NK-92 treated with Interleukin-12 subunit alpha and Interleukin-12 subunit beta, amount 100 ng/mL, for 24 hours (cell line): ENCODE measurements at regions not wholly inside any gene's neighbourhood (a gene's known extent, or its start where the extent isn't known, plus 50 kb on each side); places are given as distances from the start of the nearest gene placed in this dataset.
"Not testable (repeated sequence)": the region's sequence is repeated elsewhere in the genome, so short reads cannot be mapped to it uniquely, and the experiment has no call there.

Experiments
- DNase-seq: peaks from one replicate; lab custom pipeline; 2025; lab: John Stamatoyannopoulos, UW

DNA sequence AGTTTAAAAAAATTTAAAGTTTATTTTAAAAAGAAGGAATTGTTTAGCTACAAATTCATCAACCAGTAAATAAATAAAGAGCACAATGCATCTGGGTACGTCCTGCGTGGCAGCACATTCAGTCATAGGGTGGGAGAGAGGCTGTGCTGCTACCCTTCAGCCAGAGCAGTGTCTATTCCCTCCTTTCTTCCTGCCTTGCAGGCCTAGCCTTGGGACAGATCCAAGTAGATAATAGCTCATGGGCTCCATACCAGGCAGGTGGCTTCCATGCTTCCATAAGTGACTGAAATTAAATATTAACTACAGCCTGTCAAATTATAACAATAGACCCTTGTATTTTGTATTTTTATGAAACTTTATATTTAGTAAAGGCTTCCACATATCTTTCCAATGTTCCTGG lies 408.3 kb upstream of the RGMB start:
- no peak for DNase-seq

DNA sequence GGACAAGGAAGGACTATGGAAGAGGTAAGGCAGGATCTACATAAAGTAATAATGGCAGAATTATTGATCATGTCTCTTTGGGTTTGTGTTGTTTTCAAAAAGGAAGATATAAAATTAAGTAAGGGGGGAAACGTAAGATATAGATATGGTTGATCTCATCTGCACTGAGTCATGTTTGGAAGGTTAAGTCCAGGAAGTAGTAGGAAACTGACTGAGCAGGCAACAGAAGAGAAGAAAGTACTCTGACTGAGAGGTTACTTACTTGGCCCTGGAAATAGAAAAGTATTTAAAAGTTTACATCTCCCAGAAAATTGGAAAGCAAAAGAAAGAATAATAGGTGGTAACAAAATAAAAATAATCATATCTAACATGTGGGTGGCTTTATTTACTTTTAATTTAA lies 405.3 kb upstream of the RGMB start:
- DNase-seq, result no peak

GRCh38 chr5:98372351-98372750 lies 401.1 kb upstream of the RGMB start:
- no peak for DNase-seq

- DNase-seq, result no peak
These were observed 381.4 kb upstream of the RGMB start for GRCh38 chr5:98391921-98392625.

DNA sequence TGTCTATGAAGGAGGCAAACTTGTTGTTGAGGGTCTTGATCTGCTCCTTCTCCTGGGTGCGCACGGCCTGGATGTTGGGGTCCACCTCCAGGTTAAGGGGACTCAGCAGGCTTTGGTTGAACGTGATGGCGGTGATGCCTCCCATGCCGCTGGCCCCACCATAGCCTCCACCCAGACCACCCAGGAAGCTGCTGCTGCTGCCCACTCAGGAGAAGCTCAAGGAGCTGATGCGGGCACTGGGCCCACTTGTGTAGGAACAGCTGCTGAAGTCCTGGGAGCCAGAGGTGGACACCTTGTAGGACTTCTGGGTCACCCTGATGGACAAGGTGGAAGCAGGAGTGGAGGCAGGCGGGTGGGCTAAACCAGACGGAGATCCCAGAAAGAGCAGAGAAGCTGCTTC lies 380.3 kb upstream of the RGMB start:
- not testable (repeated sequence) for DNase-seq

DNA sequence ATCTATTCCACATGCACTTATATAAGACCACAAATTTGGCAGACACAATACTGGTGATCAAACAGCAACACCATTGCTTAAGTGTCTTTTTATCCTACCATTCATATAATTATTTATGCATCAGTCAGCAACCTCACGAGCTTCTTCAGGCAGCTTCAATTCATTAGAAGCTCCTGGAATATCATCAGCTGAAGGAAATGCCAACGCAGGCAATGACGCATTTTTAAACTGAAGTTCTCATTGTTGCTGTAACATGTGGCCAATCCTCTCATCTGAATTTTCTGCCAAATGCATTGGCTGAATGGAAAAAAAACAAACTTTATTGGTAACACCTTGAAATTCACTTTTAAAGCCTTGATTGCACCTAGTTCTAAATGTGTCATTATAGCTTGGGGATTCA lies 376.4 kb upstream of the RGMB start:
- no peak for DNase-seq

DNA sequence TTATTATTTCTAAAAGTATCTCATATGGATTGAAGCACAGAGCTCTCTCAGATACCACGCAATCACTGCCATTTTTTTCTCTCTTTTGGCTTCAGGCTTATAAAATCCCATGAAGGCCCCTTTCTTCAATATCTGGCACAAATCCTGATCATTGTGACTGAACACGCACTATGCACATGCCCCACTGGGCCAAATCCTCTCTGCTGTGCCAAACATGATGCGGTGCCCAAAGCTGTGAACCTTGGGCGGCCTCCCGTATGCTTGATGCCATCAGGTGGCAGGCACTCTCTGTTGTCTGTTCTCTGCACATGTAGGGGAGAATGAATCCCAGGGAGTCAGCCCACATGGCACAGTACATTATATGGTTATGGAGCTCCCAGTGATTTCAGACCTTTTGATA lies 375.0 kb upstream of the RGMB start:
- no peak for DNase-seq

- no peak for DNase-seq
These were observed 371.8 kb upstream of the RGMB start for GRCh38 chr5:98401656-98402055.

GRCh38 chr5:98402130-98402529 lies 371.3 kb upstream of the RGMB start:
- no peak for DNase-seq

DNA sequence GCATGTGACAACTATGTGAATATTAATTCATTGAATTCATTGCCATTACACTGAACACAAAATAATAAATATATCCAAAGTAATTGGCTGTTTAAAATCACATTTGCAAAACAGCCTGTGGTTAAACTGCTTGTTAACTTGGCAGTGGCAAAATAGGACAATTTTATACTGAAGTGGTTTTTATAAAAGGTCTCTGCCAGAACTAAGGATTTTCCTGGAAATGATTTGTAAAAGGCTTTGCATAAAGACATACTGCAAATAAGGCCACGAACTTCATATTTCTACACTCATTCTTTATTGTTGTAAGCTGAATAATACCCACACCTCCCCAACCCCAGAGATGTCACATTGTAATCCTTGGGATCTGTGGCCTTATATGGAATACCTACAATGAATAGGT lies 370.3 kb upstream of the RGMB start:
- DNase-seq, result no peak

- no peak for DNase-seq
These were observed 358.5 kb upstream of the RGMB start for GRCh38 chr5:98414938-98415337.

GRCh38 chr5:98415663-98416062 lies 357.8 kb upstream of the RGMB start:
- DNase-seq, result no peak

GRCh38 chr5:98416541-98416940 lies 356.9 kb upstream of the RGMB start:
- no peak for DNase-seq

- DNase-seq, result no peak
These were observed 353.6 kb upstream of the RGMB start for GRCh38 chr5:98419825-98420224.

DNA sequence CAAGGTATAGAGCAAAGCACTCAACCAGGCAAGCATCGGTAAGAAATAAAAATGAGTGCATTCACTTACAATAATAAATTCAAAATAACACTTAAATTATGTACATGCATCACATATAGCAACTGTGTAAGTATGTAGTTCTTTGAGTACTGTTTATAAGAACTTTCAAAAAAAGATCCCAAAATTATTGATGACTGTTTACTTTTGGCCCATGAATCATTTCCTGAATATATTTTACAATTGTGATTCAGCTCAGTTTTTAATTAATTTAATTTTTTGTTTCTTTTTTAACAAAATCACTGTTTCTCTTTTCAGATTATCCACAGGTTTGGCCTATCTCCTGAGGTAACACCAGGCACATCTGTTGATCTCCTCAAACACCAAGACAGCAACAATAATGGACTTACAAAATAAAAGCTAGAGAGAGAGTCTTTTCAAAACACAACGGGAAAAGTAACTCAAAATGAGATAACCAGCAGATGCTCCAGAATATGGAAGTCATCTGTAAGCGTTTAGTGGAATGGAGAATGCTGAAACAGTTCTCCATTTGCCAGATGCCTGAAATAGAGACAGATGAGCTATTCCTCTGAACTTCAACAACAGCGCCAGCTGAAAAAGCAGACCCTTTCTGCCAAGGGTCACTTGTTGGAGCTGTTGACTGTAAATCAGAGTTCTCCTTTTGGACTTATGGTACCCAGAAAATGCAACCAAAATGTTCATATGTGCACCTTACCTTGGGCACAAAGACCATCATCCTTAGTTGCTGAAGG lies 348.6 kb upstream of the RGMB start:
- no peak for DNase-seq

DNA sequence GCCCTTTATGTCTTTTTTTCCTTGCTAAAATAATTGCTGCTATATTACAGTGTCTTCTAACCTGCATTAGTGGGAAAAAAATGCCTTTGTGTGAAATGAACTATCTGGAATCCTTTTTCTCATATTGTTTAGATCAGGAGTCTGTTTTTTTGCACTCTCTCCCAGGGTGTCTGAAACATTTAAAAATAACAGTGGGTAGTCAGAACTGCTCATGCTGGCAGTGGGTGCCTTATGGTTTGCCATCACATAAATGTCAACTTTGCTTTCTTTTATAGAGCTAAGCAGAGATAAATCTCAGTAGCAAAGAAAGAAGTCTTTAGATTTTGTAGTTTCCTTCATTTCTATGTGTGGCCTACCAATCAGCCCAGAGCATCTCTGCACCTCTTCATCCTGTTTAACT lies 347.8 kb upstream of the RGMB start:
- no peak for DNase-seq

- DNase-seq, result no peak
These were observed 344.7 kb upstream of the RGMB start for GRCh38 chr5:98428806-98429205.

DNA sequence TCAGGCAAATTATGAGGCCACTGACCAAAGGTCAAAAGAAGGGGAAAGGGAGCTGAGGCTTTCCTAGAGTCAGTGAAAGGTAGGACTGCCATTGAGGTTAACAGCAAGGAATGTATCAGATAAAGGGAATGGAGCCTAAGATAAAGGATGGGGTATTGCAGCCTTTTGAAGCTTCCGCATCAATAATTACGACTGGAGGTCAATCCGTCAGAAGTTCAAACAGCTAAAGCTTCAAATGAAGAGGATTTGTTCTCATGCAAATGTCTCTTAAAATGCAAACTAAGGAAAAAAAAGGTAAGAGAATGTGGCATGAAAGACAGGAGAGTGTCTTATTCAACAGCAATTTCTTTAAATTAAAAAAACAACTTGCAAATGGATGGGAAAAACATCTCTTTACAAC lies 341.1 kb upstream of the RGMB start:
- DNase-seq, result no peak

- no peak for DNase-seq
These were observed 340.4 kb upstream of the RGMB start for GRCh38 chr5:98433022-98433421.

DNA sequence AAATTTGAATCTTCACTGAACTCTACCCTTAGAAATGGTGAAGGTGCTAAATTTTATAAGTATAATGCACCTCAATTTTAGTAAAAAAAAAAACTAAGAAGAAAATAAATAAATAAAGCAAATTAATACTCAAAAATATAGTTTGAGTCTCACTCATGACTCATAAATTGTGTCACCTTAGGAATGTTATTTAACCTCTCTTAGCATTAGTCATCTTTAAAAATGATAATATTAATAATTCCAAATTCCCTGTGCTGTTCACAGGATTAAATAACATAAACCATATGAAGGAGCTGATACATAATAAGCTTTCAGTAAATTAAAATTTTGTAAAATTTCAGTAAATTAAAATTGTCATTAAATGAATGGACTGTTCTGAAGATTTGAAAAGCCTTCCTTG lies 339.8 kb upstream of the RGMB start:
- no peak for DNase-seq

DNA sequence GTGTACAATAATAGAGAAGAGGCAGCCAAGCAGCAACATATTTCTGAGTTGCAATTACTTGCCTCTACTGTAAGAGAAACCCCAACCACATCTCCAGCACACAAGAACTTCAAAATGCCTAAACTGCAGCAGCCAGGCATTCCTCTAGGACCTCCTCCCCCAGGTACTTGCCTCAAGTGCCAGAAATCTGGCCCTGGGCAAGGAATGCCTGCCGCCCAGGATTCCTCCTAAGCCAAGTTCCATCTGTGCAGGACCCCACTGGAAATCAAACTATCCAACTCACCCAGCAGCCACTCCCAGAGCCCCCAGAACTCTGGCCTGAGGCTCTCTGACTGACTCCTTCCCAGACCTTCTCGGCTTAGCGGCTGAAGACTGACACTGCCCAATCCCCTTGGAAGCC lies 336.8 kb upstream of the RGMB start:
- DNase-seq, result no peak

GRCh38 chr5:98442448-98442847 lies 331.0 kb upstream of the RGMB start:
- no peak for DNase-seq

GRCh38 chr5:98443881-98444280 lies 329.6 kb upstream of the RGMB start:
- DNase-seq, result no peak

GRCh38 chr5:98453296-98453695 lies 320.2 kb upstream of the RGMB start:
- no peak for DNase-seq
